Upper lobe of left lung (tissue), 6 donors: ENCODE measurements at regions not wholly inside any gene's neighbourhood (a gene's known extent, or its start where the extent isn't known, plus 50 kb on each side); places are given as distances from the start of the nearest gene placed in this dataset.
"Not testable (repeated sequence)": the region's sequence is repeated elsewhere in the genome, so short reads cannot be mapped to it uniquely, and the experiment has no call there.

ENCODE experiments used
- ATAC-seq, 2 donors: fragments of 200-7000 bp; cut with Tn5 transposase; one replicate each; pipeline ENCODE4 v1.9.1; 2022; ENCODE audit warnings: mild to moderate bottlenecking in 2 of 2, moderate library complexity in 2 of 2; ENCODE audit not compliant: low FRiP score in 2 of 2
- DNase-seq, 2 donors: peaks; one replicate each; pipeline ENCODE4 v3.0.0-alpha.2; 2019 to 2020
- H3K27ac ChIP-seq, 4 donors: fragments of 200-600 bp; sonication (generic); one replicate each; pipeline ENCODE4 v1.5.1; 2016 to 2019
- H3K27me3 ChIP-seq, 4 donors: fragments of 200-600 bp; sonication (generic); one replicate each; pipeline ENCODE4 v1.5.1; 2017 to 2019
- H3K36me3 ChIP-seq, 4 donors: fragments of 200-600 bp; sonication (generic); one replicate each; pipeline ENCODE4 v1.5.1; 2016 to 2019
- H3K4me1 ChIP-seq, 4 donors: fragments of 200-600 bp; sonication (generic); one replicate each; pipeline ENCODE4 v1.5.1; 2018 to 2019
- H3K4me3 ChIP-seq, 4 donors: fragments of 200-600 bp; sonication (generic); one replicate each; pipeline ENCODE4 v1.5.1; 2017 to 2019; ENCODE audit warnings: mild to moderate bottlenecking in 2 of 4, moderate library complexity in 1 of 4
- H3K9me3 ChIP-seq, 4 donors: fragments of 200-600 bp; sonication (generic); one replicate each; pipeline ENCODE4 v1.5.1; 2018 to 2019
- CTCF ChIP-seq, 6 experiments: fragments of 450-650 bp in 4 of 6; fragments of 200-600 bp in 2 of 6; sonication (generic) in 2 of 6; IDR thresholded peaks; one replicate each; pipeline ENCODE4 v1.5.1; 2016 to 2019; ENCODE audit warnings: antibody characterized with exemption in 6 of 6
- EP300 ChIP-seq, 4 donors: sonication (generic); formaldehyde crosslinking; IDR thresholded peaks; one replicate each; pipeline ENCODE4 v1.5.1; 2017; ENCODE audit warnings: antibody characterized with exemption in 4 of 4, control low read depth in 2 of 4
- POLR2A ChIP-seq, 4 donors: fragments of 450-650 bp; IDR thresholded peaks; one replicate each; pipeline ENCODE4 v1.5.1; 2016 to 2017; ENCODE audit warnings: antibody characterized with exemption in 4 of 4, mild to moderate bottlenecking in 2 of 4
- POLR2AphosphoS5 ChIP-seq, 2 donors: sonication (generic); formaldehyde crosslinking; IDR thresholded peaks; one replicate each; pipeline ENCODE4 v1.5.1; 2017; ENCODE audit warnings: antibody characterized with exemption in 2 of 2
- WGBS, 2 donors: methylation state at CpG; one replicate each; pipeline ENCODE4 v1.1.5; 2017 to 2018; 5-methylcytosine and 5-hydroxymethylcytosine counted together
- donor health status: DM: no; HTN: no; CAD: no; lungs with moderate emphysema.
- donor health status: DM: no; HTN: yes; CAD: no; lungs with severe emphysema.

DNA sequence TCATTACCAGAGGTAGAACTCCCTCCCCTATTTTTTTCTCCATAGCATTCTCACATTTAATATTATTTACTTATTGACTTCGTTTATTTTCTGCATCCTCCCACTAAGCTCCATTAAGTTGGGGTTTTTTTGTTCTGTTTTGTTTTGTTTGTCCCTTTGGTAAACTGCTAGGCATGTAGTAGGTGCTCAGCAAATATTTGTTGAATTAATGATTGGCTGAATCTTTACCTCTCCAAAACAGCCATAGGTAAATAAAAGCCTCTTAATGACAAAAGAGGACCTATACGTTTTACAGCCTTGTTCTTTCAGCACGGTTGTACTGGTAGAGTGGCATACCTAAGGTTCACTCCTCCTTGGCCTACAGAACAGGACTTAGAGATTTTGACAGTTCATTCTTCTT is 52.0 kb downstream of the PRORP start:
- Histone ChIP-seq H3K27ac (no peak overlapping the region), H3K4me3 (no peak overlapping the region), H3K4me1 (no peaks in the 10 kb centered on the region), H3K36me3 (peaks cover 0 to 6% (median 2%) of the 10 kb centered on the region in 4 donors), H3K27me3 (no peaks in the 10 kb centered on the region), H3K9me3 (no peaks in the 10 kb centered on the region)
- no peak for TF ChIP-seq EP300 (IDR thresholded peaks at IDR 0.05)
- TF ChIP-seq POLR2A (IDR thresholded peaks at IDR 0.05): no peak
- TF ChIP-seq CTCF (IDR thresholded peaks at IDR 0.05): no peak
- TF ChIP-seq POLR2AphosphoS5 (IDR thresholded peaks at IDR 0.05): no peak
- ATAC-seq (no peak), DNase-seq (no peak)
- WGBS, 2 donors: 80 to 92% methylated on average over 3 of the region's 3 CpGs

- H3K27ac ChIP-seq: no peak overlapping the region
- H3K36me3 ChIP-seq: peaks cover 0 to 10% (median 4%) of the 10 kb centered on the region in 4 donors
- H3K4me3 ChIP-seq: no peak overlapping the region
- H3K27me3 ChIP-seq: no peaks in the 10 kb centered on the region
- no peaks in the 10 kb centered on the region for H3K4me1 ChIP-seq
- no peak for TF ChIP-seq POLR2AphosphoS5 (IDR thresholded peaks at IDR 0.05)
- TF ChIP-seq EP300 (IDR thresholded peaks at IDR 0.05): no peak
- no peak for TF ChIP-seq POLR2A (IDR thresholded peaks at IDR 0.05)
- TF ChIP-seq CTCF (IDR thresholded peaks at IDR 0.05): no peak
- DNase-seq (no peak), ATAC-seq (no peak)
- 83 to 88% methylated on average over 7 of the region's 7 CpGs for WGBS, 2 donors
- no peaks in the 10 kb centered on the region for H3K9me3 ChIP-seq
These were observed 57.8 kb downstream of the PRORP start for GRCh38 chr14:35180179-35180578.

DNA sequence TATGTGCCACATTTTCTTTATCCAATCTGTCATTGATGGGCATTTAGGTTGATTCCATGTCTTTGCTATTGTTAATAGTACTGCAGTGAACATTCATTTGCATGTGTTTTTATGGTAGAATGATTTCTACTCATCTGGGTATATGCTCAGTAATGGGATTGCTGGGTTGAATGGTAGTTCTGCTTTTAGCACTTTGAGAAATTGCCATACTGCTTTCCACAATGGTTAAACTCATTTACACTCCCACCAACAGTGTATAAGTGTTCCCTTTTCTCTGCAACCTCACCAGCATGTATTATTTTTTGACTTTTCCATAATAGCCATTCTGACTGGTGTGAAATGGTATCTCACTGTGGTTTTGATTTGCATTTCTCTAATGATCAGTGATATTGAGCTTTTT is 62.5 kb downstream of the PRORP start:
- not testable (repeated sequence) for H3K4me3 ChIP-seq, H3K27ac ChIP-seq, H3K36me3 ChIP-seq, DNase-seq, H3K4me1 ChIP-seq, ATAC-seq, H3K9me3 ChIP-seq, H3K27me3 ChIP-seq

- no peaks in the 10 kb centered on the region for H3K27me3 ChIP-seq
- H3K36me3 ChIP-seq: peaks cover 0 to 3% (median 0%) of the 10 kb centered on the region in 4 donors
- 91 to 95% methylated on average over 1 of the region's 1 CpG for WGBS, 2 donors
- TF ChIP-seq EP300 (IDR thresholded peaks at IDR 0.05): no peak
- TF ChIP-seq CTCF (IDR thresholded peaks at IDR 0.05): no peak
- TF ChIP-seq POLR2A (IDR thresholded peaks at IDR 0.05): no peak
- no peaks in the 10 kb centered on the region for H3K4me1 ChIP-seq
- no peak overlapping the region for H3K4me3 ChIP-seq
- no peak overlapping the region for H3K27ac ChIP-seq
- ATAC-seq (no peak), DNase-seq (no peak)
- H3K9me3 ChIP-seq: no peaks in the 10 kb centered on the region
These were observed 67.1 kb downstream of the PRORP start for GRCh38 chr14:35189422-35189821.

- ATAC-seq: no peak
- Histone ChIP-seq H3K36me3 (peaks cover 0 to 3% (median 0%) of the 10 kb centered on the region in 4 donors), H3K27me3 (no peaks in the 10 kb centered on the region), H3K4me1 (peaks cover 0 to 13% (median 9%) of the 10 kb centered on the region in 4 donors), H3K9me3 (no peaks in the 10 kb centered on the region), H3K27ac (no peak overlapping the region), H3K4me3 (no peak overlapping the region)
- DNase-seq: no peak
- TF ChIP-seq POLR2AphosphoS5 (IDR thresholded peaks at IDR 0.05) (no peak), CTCF (IDR thresholded peaks at IDR 0.05) (no peak), POLR2A (IDR thresholded peaks at IDR 0.05) (no peak), EP300 (IDR thresholded peaks at IDR 0.05) (no peak)
These were observed 70.8 kb downstream of the PRORP start for GRCh38 chr14:35193161-35193560.

DNA sequence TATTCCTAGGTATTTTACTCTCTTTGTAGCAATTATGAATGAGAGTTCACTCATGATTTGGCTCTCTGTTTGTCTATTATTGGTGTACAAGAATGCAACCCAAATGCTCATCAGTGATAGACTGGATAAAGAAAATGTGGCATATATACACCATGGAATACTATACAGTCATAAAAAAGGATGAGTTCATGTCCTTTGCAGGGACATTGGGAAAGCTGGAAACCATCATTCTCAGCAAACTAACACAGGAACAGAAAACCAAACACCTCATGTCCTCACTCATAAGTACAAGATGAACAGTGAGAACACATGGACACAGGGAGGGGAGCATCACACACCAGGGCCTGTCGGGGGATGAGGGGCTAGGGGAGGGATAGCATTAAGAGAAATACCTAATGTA is 71.8 kb downstream of the PRORP start:
- not testable (repeated sequence) for ATAC-seq, H3K36me3 ChIP-seq, H3K4me3 ChIP-seq, H3K27ac ChIP-seq, H3K27me3 ChIP-seq, DNase-seq, H3K9me3 ChIP-seq
- WGBS, 2 donors: 100% methylated on average over 1 of the region's 1 CpG
- H3K4me1 ChIP-seq: peaks cover 0 to 20% (median 9%) of the 10 kb centered on the region in 4 donors
